ENCODE measurements at regions not wholly inside any gene's neighbourhood (a gene's known extent, or its start where the extent isn't known, plus 50 kb on each side); places are given as distances from the start of the nearest gene placed in this dataset.
"Not testable (repeated sequence)": the region's sequence is repeated elsewhere in the genome, so short reads cannot be mapped to it uniquely, and the experiment has no call there.

DNA sequence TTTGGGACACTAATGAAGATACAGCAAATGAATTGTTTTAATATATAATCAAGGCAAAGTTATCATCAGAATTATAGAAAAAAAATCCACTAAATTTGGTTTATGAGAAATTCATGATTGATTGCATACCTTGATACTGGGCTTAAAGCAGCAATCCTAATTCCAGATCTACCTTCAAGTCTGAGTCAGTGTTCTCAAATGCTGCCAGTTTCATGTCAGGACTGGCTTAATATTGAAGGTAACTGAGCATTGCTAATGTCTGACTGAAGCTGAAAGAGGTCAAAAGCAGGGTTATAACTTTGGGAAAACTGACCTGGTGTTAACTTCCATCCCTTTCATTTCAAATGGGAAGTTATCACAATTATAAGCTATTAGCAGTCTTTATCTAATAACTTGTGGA is 618.8 kb upstream of the SEMA6D start:
- TF ChIP-seq JUND (IDR thresholded peaks at IDR 0.05); SP1 (IDR thresholded peaks at IDR 0.05); REST (IDR thresholded peaks at IDR 0.05); HNF4A (conservative IDR thresholded peaks at IDR 0.05); RAD21 (IDR thresholded peaks at IDR 0.05); NR2F2 (IDR thresholded peaks at IDR 0.05); GABPA (IDR thresholded peaks at IDR 0.05 in 1 of 2, conservative IDR thresholded peaks at IDR 0.05 in 1 of 2); ATF3 (IDR thresholded peaks at IDR 0.05); YY1 (IDR thresholded peaks at IDR 0.05): not testable (repeated sequence)
- TF ChIP-seq, protein P1, sequence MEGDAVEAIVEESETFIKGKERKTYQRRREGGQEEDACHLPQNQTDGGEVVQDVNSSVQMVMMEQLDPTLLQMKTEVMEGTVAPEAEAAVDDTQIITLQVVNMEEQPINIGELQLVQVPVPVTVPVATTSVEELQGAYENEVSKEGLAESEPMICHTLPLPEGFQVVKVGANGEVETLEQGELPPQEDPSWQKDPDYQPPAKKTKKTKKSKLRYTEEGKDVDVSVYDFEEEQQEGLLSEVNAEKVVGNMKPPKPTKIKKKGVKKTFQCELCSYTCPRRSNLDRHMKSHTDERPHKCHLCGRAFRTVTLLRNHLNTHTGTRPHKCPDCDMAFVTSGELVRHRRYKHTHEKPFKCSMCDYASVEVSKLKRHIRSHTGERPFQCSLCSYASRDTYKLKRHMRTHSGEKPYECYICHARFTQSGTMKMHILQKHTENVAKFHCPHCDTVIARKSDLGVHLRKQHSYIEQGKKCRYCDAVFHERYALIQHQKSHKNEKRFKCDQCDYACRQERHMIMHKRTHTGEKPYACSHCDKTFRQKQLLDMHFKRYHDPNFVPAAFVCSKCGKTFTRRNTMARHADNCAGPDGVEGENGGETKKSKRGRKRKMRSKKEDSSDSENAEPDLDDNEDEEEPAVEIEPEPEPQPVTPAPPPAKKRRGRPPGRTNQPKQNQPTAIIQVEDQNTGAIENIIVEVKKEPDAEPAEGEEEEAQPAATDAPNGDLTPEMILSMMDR (IDR thresholded peaks at IDR 0.05; ENCODE audit: low read depth, low read length, missing input control) = not testable (repeated sequence)
